SU-DHL-6 (cell line): ENCODE measurements at regions not wholly inside any gene's neighbourhood (a gene's known extent, or its start where the extent isn't known, plus 50 kb on each side); places are given as distances from the start of the nearest gene placed in this dataset.

Source experiments
- H2AFZ ChIP-seq: fragments of 200-600 bp; sonication (generic); 2 replicates; pipeline ENCODE4 v1.6.1; 2014; ENCODE audit warnings: low read depth, mild to moderate bottlenecking, moderate library complexity, mixed read lengths, antibody characterized with exemption, low read length; ENCODE audit not compliant: severe bottlenecking
- H3F3A ChIP-seq: fragments of 200-600 bp; shearing (Covaris generic); 2 replicates; pipeline ENCODE4 v1.6.0; 2016; ENCODE audit warnings: antibody characterized with exemption, mild to moderate bottlenecking; ENCODE audit not compliant: insufficient read depth
- H3K27ac ChIP-seq: fragments of 200-600 bp; sonication (generic); 2 replicates; pipeline ENCODE4 v1.5.1; 2016; ENCODE audit warnings: low read depth, mild to moderate bottlenecking, low read length, moderate library complexity, mixed read lengths
- H3K27me3 ChIP-seq: fragments of 200-600 bp; sonication (generic), shearing (Covaris generic); 2 replicates; pipeline ENCODE4 v1.6.0; 2014; ENCODE audit warnings: mild to moderate bottlenecking, low read length
- H3K36me3 ChIP-seq: fragments of 200-600 bp; sonication (generic); 2 replicates; pipeline ENCODE4 v1.6.1; 2014; ENCODE audit warnings: mild to moderate bottlenecking, low read length, mixed read lengths
- H3K4me2 ChIP-seq: fragments of 300-600, 200-600 bp; shearing (Covaris generic), sonication (generic); 2 replicates; pipeline ENCODE4 v1.6.0; 2014; ENCODE audit warnings: low read length, low read depth, mild to moderate bottlenecking; ENCODE audit not compliant: poor library complexity, severe bottlenecking
- H3K4me3 ChIP-seq: fragments of 200-600 bp; sonication (generic); 2 replicates; pipeline ENCODE4 v1.5.1; 2014; ENCODE audit warnings: antibody characterized with exemption, low read length, mild to moderate bottlenecking, mixed read lengths; ENCODE audit not compliant: insufficient read depth, poor library complexity, severe bottlenecking
- H3K79me2 ChIP-seq: fragments of 200-600 bp; sonication (generic); 2 replicates; pipeline ENCODE4 v1.6.1; 2014; ENCODE audit warnings: mild to moderate bottlenecking, low read length, moderate library complexity; ENCODE audit not compliant: insufficient read depth
- H3K9ac ChIP-seq: fragments of 200-600 bp; sonication (generic); 2 replicates; pipeline ENCODE4 v1.7.0; 2014; ENCODE audit warnings: mild to moderate bottlenecking, low read length
- H3K9me2 ChIP-seq: fragments of 200-600 bp; sonication (generic); replicated peaks from 2 replicates; pipeline ENCODE4 v1.6.1; 2014; ENCODE audit warnings: low read length; ENCODE audit not compliant: insufficient read depth
- H3K9me3 ChIP-seq: fragments of 200-600 bp; sonication (generic); 2 replicates; pipeline ENCODE4 v1.6.1; 2014; ENCODE audit warnings: low read length, mixed read lengths; ENCODE audit not compliant: insufficient read depth
- H4K20me1 ChIP-seq: fragments of 200-600 bp; sonication (generic); 2 replicates; pipeline ENCODE4 v1.6.1; 2014; ENCODE audit warnings: low read depth, mild to moderate bottlenecking, antibody characterized with exemption, low read length, moderate library complexity, mixed read lengths
- CTCF ChIP-seq: fragments of 200-600 bp; sonication (generic); IDR thresholded peaks from one replicate; pipeline ENCODE4 v1.5.1; 2017; ENCODE audit warnings: antibody characterized with exemption, mild to moderate bottlenecking, low read length, moderate library complexity; ENCODE audit not compliant: insufficient read depth, poor library complexity, severe bottlenecking
- EZH2phosphoT487 ChIP-seq: fragments of 200-600 bp; sonication (generic), shearing (Covaris generic); conservative IDR thresholded peaks from 2 replicates; pipeline ENCODE4 v1.6.1; 2018; ENCODE audit warnings: mild to moderate bottlenecking, antibody characterized with exemption, low read length, moderate library complexity, mixed read lengths

- Histone ChIP-seq H3K27ac (no peak overlapping the region), H3K79me2 (no peaks in the 10 kb centered on the region), H3K36me3 (no peaks in the 10 kb centered on the region), H3F3A (no peaks in the 10 kb centered on the region), H4K20me1 (no peaks in the 10 kb centered on the region), H3K9me3 (no peaks in the 10 kb centered on the region), H3K9me2 (no peaks in the 10 kb centered on the region), H3K4me3 (no peak overlapping the region), H3K27me3 (no peaks in the 10 kb centered on the region), H3K9ac (no peak overlapping the region), H3K4me2 (no peak overlapping the region), H2AFZ (no peak overlapping the region)
- no peak for TF ChIP-seq CTCF
- TF ChIP-seq EZH2phosphoT487, result no peak
Observed at GRCh38 chr16:52174168-52174567, 372.8 kb downstream of the TOX3 start.

- TF ChIP-seq CTCF, result no peak
- no peak for TF ChIP-seq EZH2phosphoT487
- no peak overlapping the region for H3K4me3 ChIP-seq
- H3K9me3 ChIP-seq, result no peaks in the 10 kb centered on the region
Observed at GRCh38 chr16:52171481-52171880, 375.5 kb downstream of the TOX3 start.

GRCh38 chr16:52167328-52167727 lies 379.6 kb downstream of the TOX3 start:
- Histone ChIP-seq H4K20me1 (no peaks in the 10 kb centered on the region), H3K4me2 (no peak overlapping the region), H3F3A (no peaks in the 10 kb centered on the region), H3K4me3 (no peak overlapping the region), H3K9me2 (no peaks in the 10 kb centered on the region), H3K27me3 (no peaks in the 10 kb centered on the region), H2AFZ (no peak overlapping the region), H3K27ac (no peak overlapping the region), H3K79me2 (no peaks in the 10 kb centered on the region), H3K9me3 (no peaks in the 10 kb centered on the region), H3K9ac (no peak overlapping the region), H3K36me3 (no peaks in the 10 kb centered on the region)
- no peak for TF ChIP-seq CTCF

More at GRCh38 chr16:52171481-52171880, 375.5 kb downstream of the TOX3 start:
- Histone ChIP-seq H3K27me3 (no peaks in the 10 kb centered on the region), H3K4me2 (no peak overlapping the region), H3K9ac (no peak overlapping the region), H3K79me2 (no peaks in the 10 kb centered on the region), H3K27ac (no peak overlapping the region), H3F3A (no peaks in the 10 kb centered on the region), H4K20me1 (no peaks in the 10 kb centered on the region), H2AFZ (no peak overlapping the region), H3K9me2 (no peaks in the 10 kb centered on the region), H3K36me3 (no peaks in the 10 kb centered on the region)

GRCh38 chr16:52165961-52166360 lies 381.0 kb downstream of the TOX3 start:
- Histone ChIP-seq H4K20me1 (no peaks in the 10 kb centered on the region), H3F3A (no peaks in the 10 kb centered on the region), H3K79me2 (no peaks in the 10 kb centered on the region), H3K36me3 (no peaks in the 10 kb centered on the region), H2AFZ (no peak overlapping the region), H3K9me2 (no peaks in the 10 kb centered on the region), H3K4me2 (no peak overlapping the region), H3K27ac (no peak overlapping the region), H3K9me3 (no peaks in the 10 kb centered on the region), H3K27me3 (no peaks in the 10 kb centered on the region), H3K4me3 (no peak overlapping the region), H3K9ac (no peak overlapping the region)
- TF ChIP-seq CTCF (no peak), EZH2phosphoT487 (no peak)
